Activated CD8-positive, alpha-beta memory T cell treated with anti-CD3 and anti-CD28 coated beads for 48 hours (primary cell): ENCODE measurements at regions not wholly inside any gene's neighbourhood (a gene's known extent, or its start where the extent isn't known, plus 50 kb on each side); places are given as distances from the start of the nearest gene placed in this dataset.

Source experiments
- DNase-seq, 3 experiments: peaks; one replicate each; pipeline ENCODE4 v3.0.0-alpha.2; 2020; ENCODE audit warnings: low read depth in 2 of 3, low spot score in 2 of 3

DNA sequence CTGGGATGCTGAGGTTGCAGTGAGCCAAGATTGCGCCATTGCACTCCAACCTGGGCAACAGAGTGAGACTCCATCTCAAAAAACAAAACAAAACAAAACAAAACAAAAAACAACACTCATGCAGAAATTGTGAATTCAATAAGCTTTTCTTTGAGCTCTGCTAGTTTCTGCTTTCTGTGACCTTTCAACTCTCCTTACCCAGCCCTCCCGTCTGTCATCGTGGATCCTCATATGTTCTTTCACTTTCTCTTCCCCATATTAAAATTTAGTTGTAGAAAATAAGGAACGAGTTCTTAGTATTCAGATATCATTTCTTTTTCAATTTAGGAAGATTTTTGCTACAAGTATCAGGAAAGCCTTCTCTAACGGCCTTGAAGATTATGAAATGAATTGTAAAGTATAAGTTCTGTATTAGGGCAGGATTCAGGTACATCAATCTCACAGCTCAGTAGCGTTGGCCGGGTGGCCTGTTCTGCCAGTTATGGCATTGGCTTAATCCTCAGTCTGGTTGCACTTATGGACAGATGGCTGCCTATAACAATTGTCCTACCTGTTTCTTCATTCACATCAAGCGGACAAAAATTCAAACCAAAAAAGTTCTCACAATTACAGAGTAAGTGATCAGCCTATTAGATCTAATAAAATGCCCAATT lies 1167.0 kb downstream of the SORCS3 start:
- no peak for DNase-seq

DNA sequence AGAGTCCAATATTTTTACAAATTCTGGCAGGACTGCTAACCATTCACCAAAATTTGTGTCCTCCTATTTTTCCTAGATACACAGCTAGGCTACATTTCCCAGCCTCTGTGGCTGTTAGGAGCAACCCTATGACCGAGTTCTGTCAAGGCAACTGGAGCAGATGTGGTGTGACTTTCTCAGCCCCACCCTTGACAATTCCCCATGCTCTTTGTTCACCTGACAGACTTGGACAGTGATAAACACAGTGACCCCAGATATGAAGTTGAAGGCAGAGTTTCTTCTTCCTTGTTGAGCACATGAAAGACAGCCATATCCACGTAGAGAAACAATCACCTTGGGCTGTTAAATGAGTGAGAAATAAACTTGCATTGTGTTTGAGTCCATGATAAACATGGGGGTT lies 1162.1 kb downstream of the SORCS3 start:
- DNase-seq = no peak

DNA sequence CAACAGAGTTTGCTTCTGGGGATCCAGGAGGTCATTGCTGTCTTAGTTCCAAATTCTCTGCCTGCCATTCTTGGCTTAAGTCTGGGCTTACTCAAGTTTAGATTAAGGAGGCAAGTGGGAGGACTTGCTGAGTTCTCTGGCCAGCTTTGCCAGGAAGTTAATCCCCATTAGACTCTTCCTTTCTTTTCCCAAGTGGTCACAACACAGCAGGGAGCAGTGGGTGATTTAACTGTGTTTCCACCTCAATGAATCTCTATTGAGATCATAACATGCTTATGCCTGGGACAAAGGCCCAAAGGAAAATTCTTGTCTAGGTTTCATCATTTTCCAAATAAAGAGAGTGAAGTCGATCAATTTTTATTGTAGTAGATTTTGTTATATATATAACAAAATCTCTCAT lies 1159.6 kb downstream of the SORCS3 start:
- DNase-seq = no peak

DNA sequence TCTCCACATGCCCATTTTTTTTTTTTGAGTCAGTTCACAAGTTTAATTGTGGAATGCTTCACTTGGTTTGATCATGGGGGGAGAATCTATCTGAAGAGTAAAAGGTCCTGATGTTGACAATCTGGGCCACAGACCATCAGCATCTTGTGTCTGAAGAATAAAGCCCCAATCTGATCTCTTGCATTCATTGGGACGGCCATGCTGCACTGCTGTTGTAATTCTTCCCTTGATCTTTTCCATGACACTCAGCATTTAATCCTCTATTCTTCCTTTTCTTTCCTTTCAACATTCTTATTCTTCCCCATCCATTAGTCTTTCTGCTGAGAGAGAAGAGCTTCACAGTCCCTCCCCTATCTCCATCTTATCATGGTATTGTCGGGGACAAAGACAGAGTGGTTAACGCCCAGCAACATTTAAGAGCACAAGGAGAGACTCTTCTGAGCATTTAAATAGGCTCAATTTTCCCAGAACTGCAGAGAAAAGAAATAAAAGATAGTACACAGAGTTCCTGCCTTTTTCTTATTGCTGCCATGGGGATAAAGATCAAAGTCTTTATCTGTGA lies 1157.3 kb downstream of the SORCS3 start:
- no peak for DNase-seq

DNA sequence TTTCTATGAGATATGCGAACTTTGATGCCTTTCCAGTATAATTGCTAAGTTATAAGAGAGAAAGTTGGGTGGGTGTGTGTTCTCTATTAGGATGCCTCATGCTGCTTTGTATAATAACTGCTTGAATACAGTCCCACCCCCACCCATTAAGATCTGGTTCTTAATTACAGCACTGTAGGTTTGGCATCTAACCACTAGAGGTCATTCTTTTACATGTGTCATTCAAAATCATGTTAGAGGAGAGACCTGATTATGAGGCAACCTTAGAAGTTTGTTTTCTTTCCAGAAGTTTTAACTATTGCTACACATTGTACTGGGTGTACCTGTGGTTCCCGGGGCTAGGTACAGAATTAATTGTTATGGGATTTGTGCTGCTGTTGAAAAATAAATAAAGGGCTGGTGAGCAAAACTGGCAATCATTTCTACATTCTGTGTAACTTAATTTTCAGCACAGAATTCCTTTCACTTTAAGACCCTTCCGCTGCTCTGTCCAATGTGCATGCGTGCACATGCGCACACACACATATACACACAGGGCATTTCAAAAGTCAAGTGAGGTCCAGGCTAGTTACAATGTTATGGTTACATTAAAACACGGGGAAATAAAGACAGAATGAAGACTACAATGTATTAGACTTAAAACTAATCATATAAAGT lies 1156.3 kb downstream of the SORCS3 start:
- no peak for DNase-seq

DNA sequence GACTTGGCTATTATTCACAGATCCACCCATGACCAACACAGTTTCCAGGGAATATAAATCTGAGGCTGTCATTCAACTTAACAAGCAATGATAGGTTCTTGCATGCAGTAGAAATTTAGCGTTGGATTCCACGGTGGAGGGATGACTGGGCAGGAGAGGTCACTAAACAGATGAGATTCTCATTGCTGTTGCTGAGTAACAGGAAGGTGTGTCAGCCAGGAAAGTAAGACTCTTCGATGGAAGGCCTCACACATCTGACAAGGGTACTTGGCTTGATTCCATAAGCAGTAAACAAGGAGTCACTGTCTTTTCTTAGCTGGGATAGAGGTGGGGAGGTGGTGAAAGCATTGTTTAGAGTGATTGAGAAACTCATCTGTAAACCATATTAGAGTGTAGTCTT lies 1152.0 kb downstream of the SORCS3 start:
- no peak for DNase-seq

DNA sequence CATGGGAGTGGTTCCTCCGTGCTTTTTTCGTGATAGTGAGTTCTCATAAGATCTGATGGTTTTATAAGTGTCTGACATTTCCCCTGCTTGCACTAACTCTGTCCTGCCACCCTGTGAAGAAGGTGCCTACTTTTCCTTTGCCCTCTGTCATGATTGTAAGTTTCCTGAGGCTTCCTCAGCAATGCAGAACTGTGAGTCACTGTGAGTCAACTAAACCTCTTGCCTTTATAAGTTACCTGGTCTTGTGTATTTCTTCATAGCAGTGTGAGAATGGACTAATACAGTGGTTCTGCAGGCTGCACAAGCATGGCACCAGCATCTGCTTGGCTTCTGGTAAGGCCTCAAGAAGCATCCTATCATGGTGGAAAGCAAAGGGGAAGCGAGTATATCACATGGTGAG lies 1144.6 kb downstream of the SORCS3 start:
- DNase-seq = no peak

DNA sequence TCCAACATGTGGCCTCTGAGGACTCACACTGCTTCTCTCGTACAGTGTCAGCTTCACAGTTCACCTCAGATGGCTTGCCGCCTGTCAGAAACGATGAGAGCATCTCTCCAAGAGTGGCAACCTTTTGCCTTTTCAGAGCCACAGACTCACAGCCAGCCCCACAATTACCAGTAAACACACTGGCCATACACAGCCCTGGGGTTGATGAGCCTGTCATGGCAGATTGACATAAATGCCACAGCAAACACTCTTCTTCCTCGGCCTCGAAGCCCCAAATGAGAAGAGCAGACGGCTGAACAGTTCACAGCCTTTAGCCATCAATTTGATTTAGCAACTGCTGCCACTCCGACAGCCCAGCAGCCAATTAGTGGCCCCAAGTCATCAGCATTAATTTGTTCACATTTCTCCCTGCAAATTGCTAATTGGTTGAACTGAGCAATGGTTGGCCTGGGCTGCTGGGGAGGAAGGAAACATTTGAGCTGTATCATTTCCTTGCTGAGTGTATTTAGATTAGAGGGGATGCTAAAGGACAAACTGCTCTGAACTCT lies 1142.9 kb downstream of the SORCS3 start:
- DNase-seq = no peak

DNA sequence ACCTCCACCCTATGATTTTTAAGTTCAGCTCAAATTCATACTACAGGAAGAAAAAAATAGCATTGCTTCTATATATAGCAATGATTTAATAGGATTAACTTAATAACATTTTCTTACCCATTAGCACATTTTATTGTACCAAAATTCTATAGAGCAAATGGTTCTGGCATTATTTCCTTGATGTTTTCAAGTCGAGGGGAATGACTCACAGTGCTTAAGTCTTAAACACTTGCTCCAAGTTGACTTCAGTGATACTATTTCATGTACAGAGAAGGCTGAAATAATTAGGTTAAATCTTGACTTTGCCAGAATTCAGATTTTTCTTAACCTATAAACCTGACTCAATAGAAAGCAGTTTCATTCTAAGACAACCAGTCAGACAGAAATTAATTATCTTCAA lies 1133.8 kb downstream of the SORCS3 start:
- no peak for DNase-seq

DNA sequence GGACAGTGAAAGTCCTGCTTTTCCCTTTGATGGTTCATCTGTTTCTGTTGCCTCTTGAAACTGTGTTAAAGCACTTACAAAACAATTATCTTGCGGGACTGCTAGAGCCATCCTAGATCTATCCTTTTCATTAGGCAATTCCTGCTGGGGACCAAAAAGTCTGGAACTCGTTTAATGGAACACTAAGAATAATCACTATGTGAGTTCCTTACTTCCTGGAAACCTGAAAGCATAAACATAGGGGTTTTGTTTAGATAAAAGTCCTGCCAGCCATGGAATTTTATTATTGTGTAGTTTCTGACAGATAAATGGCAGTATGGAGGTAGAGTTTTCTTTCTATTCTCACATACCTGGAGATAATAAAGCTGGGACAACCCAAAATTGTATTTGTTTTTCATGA lies 1133.3 kb downstream of the SORCS3 start:
- no peak for DNase-seq

DNA sequence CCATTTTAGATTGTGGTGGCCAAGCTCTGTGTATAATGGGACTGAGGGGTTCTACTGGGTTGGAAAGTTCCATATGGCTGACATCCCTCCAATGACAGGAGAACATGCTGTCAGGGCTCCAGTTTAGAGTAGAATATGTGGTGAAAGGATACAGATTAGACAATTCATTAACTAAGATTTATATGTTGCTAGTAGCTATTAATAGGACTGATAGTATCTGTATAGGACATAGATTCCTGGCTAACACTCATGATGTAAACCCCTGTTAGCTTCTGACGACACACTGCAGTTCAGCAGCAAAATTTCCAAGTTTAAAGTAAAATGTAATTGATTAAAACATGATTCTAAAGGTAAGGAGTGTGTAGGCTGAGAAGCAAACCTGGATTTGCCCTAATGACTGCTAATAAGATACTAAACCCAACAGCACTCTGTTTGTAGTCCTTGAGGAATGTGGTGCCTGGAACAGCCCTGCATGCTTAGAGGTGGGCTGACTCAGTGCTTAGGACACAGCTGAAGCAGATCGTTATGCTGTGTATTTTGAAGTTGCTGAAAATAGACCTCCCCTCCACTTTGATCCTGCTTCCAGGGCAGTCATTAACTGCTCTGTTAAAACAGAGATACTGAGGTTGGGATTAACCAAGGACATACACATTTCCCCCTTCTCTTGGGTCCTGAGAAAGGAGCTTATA lies 1129.6 kb downstream of the SORCS3 start:
- DNase-seq = no peak

DNA sequence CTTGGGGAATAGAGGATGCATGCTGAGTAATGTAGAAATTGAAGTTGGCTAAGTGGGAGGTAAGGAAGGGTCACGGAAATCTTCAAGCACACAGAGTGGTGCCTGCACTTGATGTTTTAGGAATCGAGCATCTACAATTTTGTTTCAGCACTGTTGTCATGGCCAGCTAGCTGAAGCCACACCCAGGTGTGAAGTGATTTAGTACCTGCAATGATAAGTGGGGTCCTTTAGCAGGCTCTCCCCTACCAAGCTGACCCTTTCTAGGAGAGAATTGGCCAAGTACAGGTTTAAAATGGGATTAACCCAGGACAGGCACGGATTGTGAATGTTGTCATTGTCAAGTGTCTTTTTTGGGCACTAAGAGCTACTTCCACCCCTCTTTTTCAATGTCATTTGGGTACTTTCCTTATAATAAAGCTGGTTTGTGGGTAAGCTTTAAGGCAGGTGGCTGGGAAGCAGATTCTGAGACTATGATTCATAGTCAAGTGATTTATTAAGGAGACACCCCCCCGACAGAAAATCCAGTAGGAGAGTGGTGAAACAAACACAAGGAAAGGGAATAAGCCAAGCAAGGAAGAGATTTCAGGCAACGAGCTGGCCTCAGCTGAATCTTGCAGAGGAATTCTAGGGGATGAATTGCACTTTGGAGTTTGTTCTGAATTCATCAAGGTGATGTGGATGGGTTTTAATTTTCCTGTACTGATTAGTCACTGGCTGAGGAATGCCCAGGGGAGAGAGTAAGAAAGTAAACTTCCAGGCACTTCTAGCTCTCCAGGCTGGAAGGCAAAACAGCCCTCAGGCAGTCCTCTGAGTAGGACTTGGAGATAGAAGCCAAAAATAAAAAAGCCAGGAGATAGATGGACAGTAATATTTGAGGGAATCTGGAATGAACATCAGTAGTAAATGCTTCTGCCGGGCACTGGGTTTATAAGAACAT lies 1128.4 kb downstream of the SORCS3 start:
- no peak for DNase-seq

DNA sequence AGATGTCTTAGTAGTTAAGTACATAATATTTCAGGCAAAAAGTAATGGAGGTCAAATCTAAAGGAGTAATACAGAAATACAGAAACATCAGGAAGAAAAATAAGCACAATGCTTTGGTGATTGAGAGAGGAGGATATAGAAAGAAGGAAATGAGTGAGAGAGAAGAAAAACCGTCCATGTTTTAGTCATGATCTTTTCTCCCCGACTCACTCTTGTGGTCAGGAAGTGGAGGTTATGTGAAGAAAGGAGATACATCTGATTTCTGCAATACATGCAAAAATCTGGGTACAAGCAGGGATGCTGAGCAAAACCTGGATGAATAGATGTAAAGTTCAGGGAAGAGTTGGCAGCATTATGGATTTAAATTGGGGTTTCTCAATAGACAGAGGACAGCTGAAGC lies 1122.5 kb downstream of the SORCS3 start:
- DNase-seq = no peak

DNA sequence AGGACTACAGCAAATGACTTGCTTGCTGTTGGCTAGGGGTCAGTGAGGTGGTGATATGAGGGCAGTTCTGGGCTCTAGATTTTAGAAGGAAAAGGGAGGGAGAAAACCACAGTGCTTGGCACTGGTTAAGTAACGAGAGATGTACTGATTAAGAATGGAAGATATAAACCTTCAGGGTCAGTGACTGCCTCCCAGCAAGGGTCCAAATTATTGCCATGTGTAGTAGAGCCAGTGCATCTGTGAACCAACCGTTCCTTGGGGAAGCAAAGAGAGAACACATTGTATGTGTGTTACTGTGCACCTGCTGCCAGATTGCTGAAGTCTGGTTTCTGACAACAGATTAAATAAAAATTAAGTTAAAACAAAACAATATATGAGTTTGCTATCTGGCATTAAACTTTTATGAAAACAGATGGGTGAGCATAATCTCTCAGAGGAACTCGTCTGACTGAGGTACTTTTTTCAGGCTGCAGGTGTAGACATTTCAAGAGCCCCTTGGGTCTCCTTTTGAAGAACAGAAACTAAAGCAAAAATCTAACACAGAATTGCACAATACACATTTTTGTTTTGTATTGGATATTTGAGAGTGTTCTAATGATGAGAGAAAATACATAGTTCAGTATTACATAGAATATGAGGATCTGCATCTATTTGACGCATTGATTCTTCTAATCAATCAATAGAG lies 1120.6 kb downstream of the SORCS3 start:
- no peak for DNase-seq

DNA sequence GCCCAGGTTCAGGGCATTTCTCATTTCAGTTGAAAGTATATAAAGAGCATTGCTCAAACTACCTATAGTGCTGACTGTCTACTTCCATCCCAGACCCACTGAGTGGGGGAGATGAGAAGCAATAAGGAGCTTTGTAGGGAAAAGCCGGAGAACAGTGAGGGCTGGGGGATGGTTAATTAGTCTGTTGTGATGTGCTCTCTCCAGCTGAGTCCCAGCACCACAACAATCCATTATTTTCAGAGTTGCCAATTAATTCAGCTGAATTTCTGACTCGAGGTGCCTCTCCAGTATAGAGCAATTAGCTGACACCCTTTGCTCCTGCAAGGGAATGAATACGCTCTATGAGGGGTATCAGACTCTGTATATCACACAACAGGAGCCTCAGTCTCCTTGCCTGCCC lies 1118.6 kb downstream of the SORCS3 start:
- DNase-seq = no peak

DNA sequence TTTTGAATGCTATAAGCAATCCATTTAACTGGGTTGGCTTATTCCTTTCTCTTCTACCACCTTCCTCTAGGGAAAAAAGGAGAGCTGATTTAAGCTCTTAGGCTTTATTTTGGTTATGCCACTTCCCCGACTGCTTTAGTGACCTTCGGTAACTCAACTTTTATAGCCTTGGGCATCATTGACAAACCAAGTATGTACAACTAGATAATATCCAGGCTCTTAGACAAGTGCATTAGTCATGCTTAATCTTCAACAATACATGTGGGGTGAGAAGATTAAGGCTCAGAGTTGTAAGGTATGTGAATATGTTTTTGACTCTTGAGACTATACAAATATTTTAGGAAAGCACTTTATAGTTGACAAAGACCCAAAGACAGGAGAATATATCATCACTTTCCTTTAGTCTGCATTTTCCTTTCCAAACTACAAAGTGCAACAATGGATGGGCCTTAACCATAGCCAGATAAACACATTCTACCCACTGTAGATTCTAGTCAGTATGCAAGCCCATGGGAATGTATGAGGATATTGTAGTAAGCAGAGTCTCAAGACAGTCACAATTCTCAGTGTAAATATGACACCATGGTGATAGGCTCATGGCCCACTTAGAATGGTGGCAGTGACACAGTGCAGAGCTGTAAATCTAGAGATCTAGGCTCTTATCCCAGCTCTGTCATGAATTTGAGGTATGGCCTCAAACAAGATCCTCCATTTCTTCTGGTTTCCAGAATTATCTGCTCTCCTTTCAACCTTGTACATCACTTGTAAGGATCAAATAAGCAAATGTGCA lies 1117.3 kb downstream of the SORCS3 start:
- no peak for DNase-seq

DNA sequence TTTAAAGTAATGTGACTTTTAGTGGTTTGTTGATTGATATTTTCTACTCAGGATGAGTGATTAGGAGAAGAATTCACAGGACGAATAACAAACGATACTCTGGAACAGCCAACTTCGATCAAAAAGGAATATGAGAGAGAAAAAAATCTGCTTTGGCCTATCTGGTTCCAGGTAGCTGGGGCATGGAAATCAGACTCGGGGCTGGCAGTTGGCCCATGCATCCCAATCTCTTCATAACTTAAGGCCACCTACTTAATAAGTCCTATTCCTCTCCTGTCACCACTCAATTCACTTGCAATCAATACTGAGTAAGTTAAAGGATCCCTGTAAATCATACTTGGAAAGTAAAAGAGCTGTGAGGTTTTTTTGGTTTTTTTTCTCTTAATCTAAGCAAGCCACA lies 1116.2 kb downstream of the SORCS3 start:
- DNase-seq = no peak

DNA sequence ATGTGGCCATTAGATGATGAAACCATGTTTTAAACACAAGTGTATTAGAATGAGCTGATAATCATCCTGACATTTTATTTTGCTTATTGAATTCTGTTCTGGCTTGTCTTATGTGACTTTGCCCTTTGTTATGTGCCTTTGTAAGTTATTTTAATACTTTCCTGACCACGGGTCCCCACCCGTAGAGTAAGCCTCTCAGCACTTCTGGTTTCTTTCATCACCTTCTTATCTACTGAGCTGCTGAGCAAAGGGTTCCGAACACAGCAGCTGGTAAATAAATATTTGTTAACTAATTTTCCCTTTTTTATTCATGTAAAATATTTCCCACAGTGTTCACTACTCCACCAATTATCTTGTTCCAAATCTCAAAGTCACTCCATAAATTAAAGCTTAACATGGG lies 1115.3 kb downstream of the SORCS3 start:
- no peak for DNase-seq

DNA sequence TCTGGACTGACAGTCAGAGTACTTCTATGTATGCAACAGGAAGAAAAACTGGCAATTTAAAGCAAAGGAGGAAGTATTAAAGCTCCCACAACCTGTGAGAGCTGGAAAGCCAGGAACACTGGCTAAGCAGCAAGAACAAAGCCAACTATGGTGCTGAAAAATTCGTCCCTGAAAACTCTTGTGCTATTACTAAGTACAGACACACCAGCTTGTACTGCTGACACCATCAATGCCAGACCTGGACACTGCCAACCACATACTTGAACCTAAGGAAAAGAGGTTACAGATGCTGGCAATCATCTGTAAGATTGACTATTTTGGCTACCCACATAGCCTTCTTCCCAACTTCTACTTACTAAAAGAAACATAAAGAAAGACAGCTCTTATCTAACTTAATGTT lies 1110.6 kb downstream of the SORCS3 start:
- no peak for DNase-seq
